ENCODE measurements at regions not wholly inside any gene's neighbourhood (a gene's known extent, or its start where the extent isn't known, plus 50 kb on each side); places are given as distances from the start of the nearest gene placed in this dataset.

GRCh38 chr5:98608052-98608451, 165.4 kb upstream of the RGMB start:
- TF ChIP-seq CTCF (conservative IDR thresholded peaks at IDR 0.05) (no peak), ZFX (IDR thresholded peaks at IDR 0.05) (no peak)

All from C4-2B (cell line).